D341Med (cell line): ENCODE measurements at regions not wholly inside any gene's neighbourhood (a gene's known extent, or its start where the extent isn't known, plus 50 kb on each side); places are given as distances from the start of the nearest gene placed in this dataset.
"Not testable (repeated sequence)": the region's sequence is repeated elsewhere in the genome, so short reads cannot be mapped to it uniquely, and the experiment has no call there.

Source experiments
- DNase-seq: peaks from one replicate; pipeline ENCODE4 v3.0.0; 2012; ENCODE audit warnings: low spot score

DNA sequence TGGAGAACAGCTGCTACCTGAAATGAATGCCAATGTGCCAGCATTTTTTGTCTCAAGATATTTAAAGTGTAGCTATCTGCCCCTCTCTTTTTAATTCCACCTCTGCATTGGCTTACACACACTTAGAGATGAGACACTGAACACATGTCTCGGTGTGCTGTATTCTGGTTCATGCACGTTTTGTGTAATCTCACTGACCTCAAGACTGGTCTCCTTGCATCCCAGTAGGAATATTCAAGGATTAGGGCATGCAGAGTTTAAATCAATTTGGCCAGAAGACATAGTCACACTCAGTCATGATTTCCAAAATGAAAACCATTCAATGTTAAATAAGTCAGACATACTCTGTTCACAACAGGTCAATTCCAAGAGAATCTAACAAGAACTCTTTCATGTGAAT lies 561.8 kb upstream of the TUSC1 start:
- DNase-seq, result no peak

DNA sequence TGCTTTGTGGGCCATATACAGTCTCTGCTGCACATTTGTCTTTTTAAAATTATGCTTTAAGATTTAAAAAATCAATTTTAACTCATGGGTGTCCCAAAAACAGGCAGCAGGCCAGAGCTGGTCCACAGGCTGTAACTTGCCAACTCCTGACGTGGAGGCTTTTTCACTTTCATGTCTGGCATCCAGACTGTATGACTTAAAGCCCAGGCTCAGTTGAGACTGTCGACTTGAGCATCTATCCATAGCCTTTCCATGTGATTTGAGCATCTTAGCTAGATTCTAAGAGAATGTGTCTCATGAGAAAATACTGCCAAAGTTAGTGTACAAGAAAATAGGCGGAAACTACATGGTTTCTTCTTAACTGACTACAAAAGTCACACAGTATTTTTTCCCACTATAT lies 559.0 kb upstream of the TUSC1 start:
- no peak for DNase-seq

DNA sequence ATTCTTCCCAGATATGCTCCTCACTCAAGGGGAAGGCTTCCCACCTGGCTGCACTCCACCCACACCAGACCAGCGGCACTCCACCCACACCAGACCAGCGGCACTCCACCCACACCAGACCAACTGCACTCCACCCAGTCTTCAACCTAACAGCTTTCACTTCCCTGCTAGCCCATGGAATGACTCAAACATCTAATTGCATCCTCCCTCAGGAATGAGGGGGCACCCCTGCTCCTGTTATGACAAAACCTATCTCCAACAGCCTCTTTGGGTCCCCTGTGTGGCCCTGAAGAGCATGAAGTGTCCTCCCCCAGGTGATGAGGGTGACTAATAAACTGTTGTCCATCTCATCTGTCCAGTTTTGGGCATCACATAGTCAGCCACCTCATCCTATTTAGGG lies 556.6 kb upstream of the TUSC1 start:
- no peak for DNase-seq

DNA sequence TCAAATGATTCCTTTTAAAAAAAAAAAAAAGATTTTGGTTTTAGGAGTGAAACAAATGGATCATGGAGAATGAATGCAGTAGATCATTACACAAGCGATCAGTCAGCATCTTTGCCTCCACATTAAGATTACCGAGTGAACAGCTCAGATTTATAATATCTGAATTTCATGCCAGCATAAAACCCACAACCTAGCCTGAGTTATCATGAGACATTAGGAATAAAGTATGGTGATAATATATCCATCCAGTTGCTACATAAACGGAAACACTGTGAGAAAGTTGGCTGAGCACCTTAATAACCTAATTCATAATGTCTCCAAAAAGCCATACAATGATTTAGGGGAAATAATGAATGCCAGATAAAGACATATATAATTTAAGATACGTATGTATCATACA lies 553.1 kb upstream of the TUSC1 start:
- no peak for DNase-seq

DNA sequence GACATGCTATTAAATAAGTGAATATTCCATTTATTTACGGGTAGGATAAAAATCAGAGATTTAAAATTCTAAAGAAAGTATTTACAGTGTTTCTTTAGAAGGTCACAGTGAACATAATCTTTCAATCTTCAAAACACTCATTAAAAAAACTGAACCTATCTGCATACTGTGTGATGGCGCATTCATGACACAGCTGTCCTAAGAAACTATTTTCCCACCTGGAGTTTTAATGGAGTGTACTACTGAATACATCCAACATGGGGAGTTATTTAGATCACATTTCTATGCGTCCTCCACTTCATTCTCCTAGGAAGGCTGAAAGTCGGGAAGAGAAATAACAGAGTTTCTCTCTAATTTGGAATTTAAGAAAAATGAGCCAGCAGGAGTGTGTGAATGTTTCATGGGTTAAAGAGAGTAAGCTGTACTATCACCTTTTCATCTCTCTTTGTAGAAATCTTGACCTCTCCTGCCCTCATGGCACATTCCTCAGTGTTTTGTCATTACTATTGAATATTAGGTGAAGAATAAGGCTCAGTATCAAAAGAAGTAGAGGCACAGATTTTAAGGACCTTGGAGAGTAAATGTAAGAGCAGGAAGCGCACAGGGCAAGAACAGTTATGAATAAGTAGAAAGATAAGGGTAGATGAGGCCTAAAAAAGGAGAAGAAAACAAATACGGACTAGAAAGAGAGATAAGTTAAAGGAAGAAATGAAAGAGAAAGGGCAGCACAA lies 551.2 kb upstream of the TUSC1 start:
- DNase-seq, result no peak

DNA sequence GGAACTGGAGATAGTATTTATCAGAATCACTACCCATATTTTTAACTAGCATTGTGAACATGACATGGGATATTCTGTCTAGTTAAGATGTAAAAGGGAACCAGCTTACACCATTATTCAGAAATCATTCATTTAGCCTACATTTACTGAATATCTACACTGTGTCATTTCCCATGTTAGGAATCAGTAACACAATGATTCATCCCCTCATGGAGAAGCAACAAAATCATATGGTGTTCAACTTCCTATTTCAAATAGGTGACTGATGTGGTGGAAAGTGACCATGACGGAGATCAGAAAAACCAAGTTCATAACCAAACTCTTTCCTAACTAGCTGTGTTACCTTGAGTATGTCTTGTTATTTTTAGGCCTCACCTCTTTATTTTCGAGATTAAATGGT lies 550.0 kb upstream of the TUSC1 start:
- DNase-seq, result no peak

DNA sequence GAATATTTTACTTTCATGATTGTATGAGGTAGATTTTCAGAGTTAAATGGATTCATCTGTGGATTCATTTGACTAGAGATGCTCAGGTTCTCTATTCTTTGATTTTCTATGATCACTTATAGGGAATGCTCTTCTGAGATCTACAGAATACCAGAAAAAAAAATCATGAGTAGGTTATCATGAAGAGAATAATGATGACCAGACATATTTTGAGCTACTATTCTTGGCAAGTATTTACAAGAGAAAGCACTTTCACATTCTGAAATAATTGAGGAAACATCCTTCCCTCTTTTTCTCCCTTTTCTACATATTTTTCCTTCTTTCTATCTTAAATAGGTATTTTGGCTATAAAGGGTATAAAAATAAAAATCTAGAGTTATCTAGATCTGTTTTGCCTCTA lies 543.0 kb upstream of the TUSC1 start:
- DNase-seq, result no peak

DNA sequence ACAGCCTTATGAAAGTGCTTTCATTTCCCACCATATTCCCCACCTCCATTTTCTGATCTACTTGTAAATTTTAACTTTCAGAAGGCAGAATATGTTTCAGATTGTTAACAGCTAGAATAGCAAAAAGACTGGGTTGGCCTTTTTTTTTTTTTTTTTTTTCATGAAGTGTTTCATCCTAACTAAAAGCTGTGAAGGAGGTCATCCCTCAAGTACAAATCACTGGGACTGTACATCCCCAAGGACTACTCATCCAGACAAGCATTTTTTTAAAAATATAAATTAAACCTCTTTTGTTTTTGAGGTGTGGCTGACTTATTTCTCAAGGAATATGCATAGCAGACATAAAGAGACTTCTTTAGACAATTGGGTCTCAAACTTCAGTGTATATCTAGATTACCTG lies 542.1 kb upstream of the TUSC1 start:
- DNase-seq, result no peak

DNA sequence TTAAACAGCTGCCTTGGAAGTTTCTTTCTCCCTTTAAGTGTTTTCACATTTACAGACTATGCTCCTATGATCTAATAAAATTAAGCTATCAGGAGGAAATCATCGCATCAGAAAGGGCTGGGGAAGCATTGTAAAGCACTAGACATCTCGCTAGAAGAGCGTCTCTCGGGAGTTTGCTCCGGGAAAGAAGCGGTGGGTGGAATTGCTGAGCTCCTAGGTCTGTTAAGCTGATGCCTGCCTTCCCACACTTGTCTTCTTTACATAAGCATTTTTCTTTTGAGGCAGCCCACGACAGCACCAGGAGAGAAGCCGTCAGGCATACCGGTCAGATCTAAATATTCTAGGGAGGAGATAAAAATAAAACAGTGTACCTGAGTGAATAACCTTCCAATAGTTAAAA lies 541.7 kb upstream of the TUSC1 start:
- no peak for DNase-seq

DNA sequence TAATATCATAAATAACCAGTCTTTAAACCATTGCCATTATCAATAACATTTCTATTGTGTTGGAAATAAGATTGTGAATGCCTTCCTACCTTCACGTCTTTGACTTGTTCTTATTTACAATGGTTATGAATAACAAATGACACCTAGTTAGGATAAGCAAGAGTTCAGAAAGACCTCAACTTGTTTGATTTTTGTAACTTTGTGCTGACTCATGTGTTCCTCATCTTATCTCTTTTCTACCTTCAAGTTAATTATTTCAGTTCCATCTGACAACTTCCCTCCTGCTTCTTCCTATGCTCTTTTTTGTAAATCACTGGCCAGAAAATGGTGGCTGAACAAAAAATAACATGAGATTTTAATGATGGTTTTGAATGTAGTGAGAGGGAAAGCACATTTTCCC lies 538.5 kb upstream of the TUSC1 start:
- DNase-seq, result no peak

DNA sequence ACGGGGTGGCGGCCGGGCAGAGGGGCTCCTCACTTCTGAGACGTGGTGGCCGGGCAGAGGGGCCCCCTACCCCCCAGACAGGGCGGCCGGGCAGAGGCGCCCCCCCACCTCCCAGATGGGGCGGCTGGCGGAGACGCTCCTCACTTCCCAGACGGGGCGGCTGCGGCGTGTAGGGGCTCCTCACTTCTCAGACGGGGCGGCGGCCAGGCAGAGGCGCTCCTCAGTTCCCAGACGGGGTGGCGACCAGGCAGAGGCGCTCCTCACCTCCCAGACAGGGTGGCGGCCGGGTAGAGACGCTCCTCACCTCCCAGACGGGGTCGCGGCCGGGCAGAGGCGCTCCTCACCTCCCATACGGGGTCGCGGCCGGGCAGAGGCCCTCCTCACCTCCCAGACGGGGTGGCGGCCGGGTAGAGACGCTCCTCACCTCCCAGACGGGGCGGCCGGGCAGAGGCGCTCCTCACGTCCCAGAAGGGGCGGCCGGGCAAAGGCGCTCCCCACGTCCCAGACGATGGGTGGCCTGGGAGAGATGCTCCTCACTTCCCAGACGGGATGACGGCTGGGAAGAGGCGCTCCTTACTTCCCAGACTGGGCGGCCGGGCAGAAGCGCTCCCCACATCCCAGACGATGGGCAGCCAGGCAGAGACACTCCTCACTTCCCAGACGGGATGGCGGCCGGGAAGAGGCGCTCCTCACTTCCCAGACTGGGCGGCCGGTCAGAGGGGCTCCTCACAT lies 536.6 kb upstream of the TUSC1 start:
- not testable (repeated sequence) for DNase-seq

DNA sequence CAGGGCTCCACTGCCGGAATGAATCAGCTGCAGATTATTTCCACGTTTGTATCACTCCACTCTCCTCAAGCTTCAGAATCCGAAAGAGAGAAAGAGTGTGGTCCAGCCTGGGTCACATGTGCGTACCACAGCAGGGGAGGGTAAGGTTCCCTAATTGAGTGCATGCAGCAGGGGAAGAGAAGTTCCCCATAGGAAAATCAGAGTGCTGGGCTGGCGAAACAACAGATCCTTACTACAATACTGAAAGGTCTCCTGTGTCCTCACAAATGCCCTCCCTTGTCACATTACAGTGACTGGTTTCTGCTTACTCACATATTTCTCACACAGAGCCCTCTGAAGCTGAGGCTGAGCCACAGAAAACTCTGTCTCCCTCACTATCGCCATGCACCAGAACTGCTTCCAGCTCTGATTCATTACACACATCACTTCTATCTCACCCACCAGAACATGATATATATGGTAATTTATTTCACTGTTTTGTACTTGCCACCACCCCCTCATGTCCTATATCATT lies 532.2 kb upstream of the TUSC1 start:
- no peak for DNase-seq

DNA sequence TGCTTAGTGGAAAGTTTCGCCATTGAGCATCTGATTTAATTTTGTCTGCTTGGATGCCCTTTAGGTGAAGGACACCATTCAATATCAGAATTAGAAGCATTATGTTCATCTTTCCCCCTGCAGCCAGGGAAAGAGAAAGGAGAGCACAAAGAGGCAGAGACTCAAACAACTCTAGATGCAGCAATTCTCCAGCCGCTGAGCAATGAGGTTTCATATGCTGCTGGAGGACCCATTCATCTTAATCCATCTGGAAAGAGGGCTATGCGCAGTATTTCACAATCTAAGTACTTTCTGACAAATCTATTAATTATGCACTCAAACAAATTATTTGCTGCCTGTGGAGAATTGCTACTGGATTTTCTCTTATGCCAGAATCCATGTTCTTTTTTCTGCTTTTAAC lies 527.0 kb upstream of the TUSC1 start:
- DNase-seq, result no peak

DNA sequence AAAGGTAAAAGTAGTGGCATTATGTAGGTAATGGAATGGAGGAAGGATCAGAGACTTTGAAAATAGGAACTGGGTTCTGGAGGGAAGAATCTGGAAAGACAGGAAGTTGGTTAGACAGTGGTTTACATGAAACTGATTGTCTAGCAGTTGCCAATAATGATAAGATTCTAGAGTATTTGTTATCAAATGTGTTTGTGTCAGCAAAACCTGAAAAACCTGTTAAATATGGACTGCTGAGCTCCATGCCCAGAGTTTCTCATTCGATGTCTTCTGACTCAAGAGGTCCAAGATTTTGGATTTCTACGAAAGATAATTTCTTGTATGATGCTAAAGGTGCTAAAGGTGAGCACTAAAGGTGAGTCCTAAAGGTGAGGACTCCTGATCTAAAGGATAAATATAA lies 515.0 kb upstream of the TUSC1 start:
- DNase-seq, result no peak

DNA sequence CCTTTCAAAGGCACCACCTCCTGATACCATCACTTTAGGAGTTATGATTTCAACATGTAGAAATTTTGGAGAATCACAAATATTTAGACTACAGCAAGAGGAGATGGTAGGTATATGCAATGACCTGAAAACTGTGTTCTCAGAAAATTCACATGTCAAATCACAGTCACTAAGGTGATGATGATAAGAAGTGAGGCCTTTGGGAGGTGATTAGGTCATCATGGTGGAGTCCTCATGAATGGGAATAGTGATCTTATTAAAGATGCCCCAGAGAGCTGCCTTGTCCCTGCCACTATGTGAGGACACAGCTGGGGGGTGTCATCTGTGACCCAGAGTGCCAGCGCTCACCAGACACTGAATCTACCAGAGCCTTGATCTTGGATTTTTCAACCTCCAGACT lies 513.5 kb upstream of the TUSC1 start:
- no peak for DNase-seq

DNA sequence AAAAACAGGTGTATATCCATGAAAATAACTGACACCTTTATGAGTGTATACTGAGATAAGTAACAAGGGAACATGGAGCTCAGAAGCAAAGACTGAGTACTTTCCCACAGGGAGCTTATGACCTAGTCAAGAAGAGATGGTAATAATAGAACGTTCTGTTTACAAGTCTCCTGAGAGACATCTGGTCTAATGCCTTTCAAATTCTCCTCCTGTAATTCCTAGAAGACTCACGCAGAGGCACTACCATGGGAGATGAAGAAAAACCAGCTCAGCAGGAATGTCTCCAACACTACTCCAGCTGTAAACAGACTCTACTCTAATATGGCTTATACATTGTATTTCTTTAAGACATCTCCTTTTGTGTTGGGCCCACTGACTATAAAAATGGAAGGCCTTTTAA lies 503.6 kb upstream of the TUSC1 start:
- no peak for DNase-seq

DNA sequence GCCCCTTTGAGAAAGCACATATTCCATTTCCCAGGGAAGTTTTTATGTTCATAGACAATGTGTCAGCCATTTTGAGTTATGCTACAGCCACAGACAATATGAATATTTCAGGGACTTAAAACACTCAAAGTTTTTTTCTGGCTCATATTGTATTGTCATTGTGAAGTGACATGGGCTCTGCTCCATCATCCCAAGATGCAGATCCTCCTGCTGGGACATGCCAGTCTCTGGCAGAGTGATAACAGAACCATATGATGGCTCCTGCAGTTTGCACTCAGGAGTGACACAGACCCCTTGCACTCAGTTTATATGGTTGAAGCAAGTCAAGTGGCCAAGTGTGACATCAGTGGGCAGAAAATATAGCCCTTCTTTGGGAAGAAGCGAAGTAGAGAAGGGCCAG lies 498.4 kb upstream of the TUSC1 start:
- DNase-seq, result no peak

DNA sequence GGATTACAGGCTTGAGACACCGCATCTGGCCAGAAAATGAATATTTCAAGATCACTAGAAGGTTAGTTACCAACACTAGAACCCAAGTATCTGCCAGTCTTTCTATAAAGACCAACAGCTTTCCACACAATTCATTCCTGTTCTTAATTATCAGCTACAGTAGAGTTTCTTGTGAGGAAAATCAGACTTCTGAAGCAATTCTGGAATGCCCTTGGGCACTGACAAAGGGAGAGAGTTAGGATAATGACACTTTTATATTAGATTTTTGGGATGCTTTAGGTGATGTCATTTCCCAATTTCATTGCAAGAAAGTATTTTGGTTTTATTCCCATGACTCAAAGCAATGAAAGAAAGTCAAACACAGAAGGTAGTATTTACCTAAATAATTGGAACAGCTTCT lies 497.0 kb upstream of the TUSC1 start:
- DNase-seq, result no peak

DNA sequence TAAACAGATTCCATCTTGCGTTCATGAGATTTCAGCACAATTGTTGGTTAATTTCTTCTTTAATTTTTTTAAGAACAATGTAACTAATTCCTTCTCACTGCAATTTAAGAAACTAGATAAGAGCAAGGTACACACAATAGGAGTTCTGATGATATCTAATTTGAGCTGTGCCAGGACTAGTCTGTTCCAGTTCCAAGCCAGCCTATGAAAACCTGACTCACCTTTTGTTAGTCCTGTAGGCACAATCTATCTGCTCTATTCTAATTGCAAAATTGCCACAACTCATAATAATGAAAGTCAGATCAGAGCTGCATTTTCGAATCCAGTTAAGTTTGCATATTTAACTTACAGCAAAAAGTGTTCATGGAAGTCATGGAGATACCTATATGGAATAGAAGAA lies 494.1 kb upstream of the TUSC1 start:
- no peak for DNase-seq

DNA sequence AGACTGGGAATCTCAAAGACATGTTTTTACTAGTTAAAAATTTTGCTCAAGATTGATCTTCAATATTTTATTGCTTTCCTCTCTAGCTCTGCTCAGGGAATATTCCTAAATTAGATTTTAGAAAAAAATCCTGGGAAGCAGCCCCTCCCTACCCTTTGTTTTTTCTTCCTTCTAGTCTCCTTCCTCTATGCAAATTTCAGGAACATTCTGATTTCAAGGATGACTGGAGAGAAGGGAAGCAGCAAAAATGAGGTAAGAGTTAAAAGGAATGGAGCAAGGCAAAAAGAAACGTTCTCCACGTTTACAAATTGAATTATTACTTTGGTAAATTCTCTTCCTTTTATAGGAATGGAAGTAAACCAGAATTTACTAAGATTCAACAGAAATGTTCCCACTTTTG lies 493.4 kb upstream of the TUSC1 start:
- no peak for DNase-seq

DNA sequence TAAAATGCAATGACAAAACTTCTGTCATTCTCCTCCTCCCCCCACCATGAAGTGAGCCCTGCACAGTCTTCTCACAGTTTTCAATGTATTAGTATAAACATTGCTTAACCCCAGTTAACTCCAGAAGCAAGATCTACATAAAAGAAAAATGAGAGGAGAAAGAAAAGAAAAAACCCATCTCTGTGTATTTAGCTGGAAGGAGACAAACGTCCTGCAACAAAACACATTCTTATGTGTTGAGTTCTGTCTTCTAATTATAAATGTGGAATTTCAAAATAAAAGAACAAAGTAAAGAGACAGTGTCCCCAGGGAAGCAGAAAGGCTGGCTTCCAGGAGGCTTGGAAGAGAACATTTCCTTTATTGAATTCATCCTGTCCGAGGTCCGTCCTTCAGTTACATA lies 491.9 kb upstream of the TUSC1 start:
- DNase-seq, result no peak

DNA sequence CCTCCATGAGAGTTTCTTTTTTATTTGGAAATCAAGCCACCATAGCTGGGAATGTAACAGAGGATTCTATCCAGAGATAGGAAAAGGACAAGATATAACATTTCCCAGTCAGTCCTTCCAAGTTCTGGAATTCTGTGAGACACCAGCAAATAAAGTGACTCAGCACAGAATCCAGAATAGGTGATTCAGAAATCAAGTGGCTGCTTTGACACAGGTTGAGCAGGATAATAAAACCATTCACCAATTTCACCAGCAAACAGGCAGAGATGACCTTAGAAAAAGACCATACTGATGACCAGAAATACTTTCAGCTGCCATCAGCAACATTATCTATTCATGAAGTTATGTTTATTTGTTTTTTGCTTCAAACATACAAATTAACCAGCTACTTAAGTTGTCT lies 491.5 kb upstream of the TUSC1 start:
- no peak for DNase-seq

DNA sequence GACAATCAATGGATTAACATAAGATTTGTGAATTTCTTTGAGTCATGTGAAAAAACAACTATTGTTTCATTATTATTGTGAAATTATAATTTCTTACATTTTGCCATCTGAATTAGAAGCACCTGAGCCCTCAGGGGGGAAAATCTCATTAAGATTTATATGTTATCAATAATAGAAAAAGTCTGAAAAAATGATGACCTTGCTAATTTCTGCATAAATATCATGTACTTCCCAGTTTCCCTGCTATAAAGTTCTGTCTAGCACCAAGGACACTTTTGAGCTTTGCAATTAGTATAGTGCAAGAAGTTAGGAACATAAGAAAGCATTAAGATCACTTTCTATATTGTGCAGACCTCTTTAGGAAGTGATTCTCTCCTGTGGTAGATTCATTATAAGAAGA lies 488.3 kb upstream of the TUSC1 start:
- DNase-seq, result no peak

DNA sequence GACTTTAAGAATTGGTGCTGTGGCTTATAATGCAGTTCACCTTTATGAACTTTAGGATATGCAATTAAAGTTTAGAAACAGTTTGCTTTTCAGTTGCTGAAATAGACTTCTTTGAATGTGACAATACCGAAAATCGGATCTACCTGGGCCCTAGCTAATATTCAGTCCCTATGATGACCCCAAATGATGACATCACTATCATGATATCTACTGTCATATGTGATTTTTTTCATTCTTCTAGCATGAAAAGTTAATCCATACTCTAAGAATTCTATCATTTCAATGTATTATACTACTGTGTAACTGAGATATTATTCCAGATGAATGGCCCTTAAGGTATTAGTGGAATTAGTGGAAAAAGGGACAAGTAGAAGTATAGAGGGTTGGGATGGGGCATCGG lies 487.2 kb upstream of the TUSC1 start:
- DNase-seq, result no peak
